ENCODE measurements at regions not wholly inside any gene's neighbourhood (a gene's known extent, or its start where the extent isn't known, plus 50 kb on each side); places are given as distances from the start of the nearest gene placed in this dataset.

DNA sequence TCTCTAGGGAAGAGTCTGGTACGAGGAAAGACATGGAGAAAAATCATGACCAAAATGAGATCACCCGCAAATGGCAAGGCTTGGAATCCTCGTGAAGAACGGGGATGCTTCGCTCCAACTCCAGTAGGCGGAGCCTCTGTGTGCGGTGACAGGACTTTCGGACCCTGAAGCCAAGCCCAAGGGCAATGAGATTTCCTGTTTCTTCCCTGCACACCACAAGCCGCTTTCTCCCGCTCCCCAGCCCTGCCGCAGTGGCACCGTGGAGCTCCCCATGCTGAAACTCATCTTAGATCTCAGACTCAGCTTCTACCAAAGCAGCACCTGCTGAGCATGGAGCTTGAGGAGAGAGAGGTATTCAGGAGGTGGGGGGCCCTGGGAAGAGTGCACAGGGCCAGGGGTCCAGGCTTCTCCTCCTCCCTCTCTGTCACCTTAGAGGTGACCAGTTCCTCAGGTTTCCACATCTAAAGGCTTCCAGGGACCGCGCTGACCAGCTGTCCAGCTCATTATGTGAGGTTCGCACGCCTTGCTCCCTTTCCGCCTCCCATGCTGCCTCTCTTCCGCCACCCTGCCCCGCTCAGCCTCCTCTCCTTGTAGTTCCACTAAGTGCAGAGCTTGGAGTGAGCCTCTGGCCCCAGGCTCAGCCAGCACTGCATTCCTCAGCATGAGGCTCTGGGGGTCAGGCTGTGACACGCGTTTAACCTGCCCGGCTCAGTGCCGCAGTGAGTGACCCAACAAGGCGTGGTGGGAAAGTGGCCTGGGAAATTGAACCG lies 153.8 kb upstream of the SOX1 start:
- TF ChIP-seq FOXA1 (IDR thresholded peaks at IDR 0.05) (no peak), GABPA (IDR thresholded peaks at IDR 0.05 in 1 of 2, conservative IDR thresholded peaks at IDR 0.05 in 1 of 2) (no peak)
- TF ChIP-seq, protein P1, sequence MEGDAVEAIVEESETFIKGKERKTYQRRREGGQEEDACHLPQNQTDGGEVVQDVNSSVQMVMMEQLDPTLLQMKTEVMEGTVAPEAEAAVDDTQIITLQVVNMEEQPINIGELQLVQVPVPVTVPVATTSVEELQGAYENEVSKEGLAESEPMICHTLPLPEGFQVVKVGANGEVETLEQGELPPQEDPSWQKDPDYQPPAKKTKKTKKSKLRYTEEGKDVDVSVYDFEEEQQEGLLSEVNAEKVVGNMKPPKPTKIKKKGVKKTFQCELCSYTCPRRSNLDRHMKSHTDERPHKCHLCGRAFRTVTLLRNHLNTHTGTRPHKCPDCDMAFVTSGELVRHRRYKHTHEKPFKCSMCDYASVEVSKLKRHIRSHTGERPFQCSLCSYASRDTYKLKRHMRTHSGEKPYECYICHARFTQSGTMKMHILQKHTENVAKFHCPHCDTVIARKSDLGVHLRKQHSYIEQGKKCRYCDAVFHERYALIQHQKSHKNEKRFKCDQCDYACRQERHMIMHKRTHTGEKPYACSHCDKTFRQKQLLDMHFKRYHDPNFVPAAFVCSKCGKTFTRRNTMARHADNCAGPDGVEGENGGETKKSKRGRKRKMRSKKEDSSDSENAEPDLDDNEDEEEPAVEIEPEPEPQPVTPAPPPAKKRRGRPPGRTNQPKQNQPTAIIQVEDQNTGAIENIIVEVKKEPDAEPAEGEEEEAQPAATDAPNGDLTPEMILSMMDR (IDR thresholded peaks at IDR 0.05; ENCODE audit: low read depth, low read length, missing input control): no peak
- TF ChIP-seq, protein P2, sequence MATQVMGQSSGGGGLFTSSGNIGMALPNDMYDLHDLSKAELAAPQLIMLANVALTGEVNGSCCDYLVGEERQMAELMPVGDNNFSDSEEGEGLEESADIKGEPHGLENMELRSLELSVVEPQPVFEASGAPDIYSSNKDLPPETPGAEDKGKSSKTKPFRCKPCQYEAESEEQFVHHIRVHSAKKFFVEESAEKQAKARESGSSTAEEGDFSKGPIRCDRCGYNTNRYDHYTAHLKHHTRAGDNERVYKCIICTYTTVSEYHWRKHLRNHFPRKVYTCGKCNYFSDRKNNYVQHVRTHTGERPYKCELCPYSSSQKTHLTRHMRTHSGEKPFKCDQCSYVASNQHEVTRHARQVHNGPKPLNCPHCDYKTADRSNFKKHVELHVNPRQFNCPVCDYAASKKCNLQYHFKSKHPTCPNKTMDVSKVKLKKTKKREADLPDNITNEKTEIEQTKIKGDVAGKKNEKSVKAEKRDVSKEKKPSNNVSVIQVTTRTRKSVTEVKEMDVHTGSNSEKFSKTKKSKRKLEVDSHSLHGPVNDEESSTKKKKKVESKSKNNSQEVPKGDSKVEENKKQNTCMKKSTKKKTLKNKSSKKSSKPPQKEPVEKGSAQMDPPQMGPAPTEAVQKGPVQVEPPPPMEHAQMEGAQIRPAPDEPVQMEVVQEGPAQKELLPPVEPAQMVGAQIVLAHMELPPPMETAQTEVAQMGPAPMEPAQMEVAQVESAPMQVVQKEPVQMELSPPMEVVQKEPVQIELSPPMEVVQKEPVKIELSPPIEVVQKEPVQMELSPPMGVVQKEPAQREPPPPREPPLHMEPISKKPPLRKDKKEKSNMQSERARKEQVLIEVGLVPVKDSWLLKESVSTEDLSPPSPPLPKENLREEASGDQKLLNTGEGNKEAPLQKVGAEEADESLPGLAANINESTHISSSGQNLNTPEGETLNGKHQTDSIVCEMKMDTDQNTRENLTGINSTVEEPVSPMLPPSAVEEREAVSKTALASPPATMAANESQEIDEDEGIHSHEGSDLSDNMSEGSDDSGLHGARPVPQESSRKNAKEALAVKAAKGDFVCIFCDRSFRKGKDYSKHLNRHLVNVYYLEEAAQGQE (IDR thresholded peaks at IDR 0.05): no peak

Measured in liver (tissue), 3 donors.